ENCODE measurements at regions not wholly inside any gene's neighbourhood (a gene's known extent, or its start where the extent isn't known, plus 50 kb on each side); places are given as distances from the start of the nearest gene placed in this dataset.

DNA sequence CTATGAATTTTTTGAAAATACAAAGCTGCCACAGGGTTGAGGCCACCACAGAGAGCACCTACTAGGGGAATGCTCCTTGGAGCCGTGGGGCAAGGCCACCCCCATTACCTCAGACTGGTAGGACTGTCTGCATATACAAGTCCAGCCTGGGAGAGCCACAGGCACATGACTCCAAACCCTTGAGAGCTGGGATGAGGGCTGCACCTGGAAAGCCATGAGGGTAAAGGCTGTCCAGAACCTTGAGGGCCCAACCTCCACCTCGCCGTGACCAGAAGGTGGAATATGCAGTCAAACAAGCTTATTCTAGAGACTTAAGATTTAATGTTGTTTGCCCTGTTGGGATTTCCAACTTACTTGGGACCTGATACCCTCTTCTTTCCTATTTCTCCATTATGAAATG lies 69.5 kb upstream of the TSLP start:
- no peak for DNase-seq (ENCODE audit: low spot score)
- TF ChIP-seq CTCF (IDR thresholded peaks at IDR 0.05) = no peak
- no peak for ATAC-seq (ENCODE audit: low FRiP score)

DNA sequence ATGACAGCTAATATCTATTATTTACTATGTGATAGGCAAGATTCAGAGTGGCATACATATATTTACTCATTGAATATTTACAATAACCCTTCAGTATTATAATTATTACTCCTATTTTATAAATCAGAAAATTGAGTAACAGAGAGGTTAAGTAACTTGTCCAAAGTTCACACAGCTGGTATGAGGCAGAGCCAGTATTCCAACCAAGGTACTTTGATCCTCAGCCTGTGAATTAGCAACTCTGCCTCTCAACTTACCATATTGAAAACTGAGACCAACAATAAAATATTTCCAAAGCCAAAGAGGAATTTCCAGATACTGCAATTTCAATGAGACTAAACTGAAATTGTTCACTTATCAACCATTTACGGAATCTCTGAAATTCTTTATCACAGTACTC lies 67.9 kb upstream of the TSLP start:
- ATAC-seq (ENCODE audit: low FRiP score) (no peak), DNase-seq (ENCODE audit: low spot score) (no peak)
- TF ChIP-seq CTCF (IDR thresholded peaks at IDR 0.05) = no peak

DNA sequence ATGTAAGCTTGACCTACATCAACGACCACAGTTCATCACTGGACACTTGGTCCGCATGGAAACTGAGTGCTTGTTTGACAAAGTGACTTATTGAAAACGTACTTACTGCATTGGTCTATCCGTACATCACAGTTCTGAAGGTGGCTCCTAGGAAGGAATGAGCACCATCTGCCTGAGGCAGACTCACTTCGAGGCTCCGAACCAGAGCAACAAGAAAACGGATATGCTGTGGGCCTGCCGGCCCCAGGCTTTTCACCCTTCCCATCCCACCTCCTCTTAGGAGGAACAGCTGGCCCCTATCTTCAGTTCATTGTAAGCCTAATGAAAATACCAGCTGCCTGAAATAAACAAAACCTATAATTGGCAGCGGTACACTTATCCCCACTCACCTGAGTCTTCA lies 67.2 kb upstream of the TSLP start:
- ATAC-seq (ENCODE audit: low FRiP score) = no peak
- no peak for DNase-seq (ENCODE audit: low spot score)
- no peak for TF ChIP-seq CTCF (IDR thresholded peaks at IDR 0.05)

GRCh38 chr5:111010783-111011182 lies 60.7 kb upstream of the TSLP start:
- ATAC-seq (ENCODE audit: low FRiP score) (no peak), DNase-seq (ENCODE audit: low spot score) (no peak)
- TF ChIP-seq CTCF (IDR thresholded peaks at IDR 0.05) = no peak

DNA sequence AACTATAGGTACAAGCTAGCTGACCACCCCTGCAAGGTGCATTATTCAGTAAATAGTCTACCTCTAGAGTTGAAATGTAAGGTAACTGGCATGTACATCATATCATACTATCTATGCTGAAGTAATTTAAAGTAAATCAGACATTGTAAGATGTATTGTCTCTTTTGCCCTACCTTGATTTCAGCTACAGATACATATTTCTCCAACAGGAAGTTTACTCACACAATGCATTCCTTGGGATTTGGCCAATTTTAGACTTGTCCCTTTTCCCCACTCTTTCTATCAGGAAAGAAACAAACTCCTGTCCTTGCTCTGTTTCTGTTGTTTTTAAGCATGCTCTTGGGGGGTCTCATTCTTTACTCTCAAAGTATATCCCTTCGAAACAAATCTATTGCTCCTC lies 58.5 kb upstream of the TSLP start:
- DNase-seq (ENCODE audit: low spot score) = no peak
- no peak for TF ChIP-seq CTCF (IDR thresholded peaks at IDR 0.05)
- no peak for ATAC-seq (ENCODE audit: low FRiP score)

DNA sequence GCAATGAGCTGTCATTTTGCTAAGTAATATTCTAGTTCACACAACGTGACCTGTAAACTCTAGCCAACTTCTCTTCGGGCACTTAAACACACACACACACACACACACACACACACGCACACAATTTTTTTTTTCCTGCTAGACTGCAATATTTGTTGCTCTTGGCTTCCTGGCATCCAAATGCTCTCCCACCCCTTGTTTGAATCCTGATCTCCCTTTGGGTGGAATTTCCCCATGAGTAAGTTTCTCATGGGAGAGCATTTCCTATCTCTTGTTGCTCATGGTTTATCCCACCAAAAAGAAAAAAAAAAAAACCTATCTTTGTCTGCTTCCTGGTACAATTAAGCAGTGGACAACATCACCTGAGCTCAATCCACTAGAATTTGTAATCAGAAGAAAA lies 54.7 kb upstream of the TSLP start:
- no peak for DNase-seq (ENCODE audit: low spot score)
- no peak for ATAC-seq (ENCODE audit: low FRiP score)
- TF ChIP-seq CTCF (IDR thresholded peaks at IDR 0.05) = no peak

- ATAC-seq (ENCODE audit: low FRiP score) = no peak
- no peak for TF ChIP-seq CTCF (IDR thresholded peaks at IDR 0.05)
- no peak for DNase-seq (ENCODE audit: low spot score)
These were observed 53.8 kb upstream of the TSLP start for GRCh38 chr5:111017731-111018130.

Data from omental fat pad (tissue), 3 donors.